Smooth muscle cell (in vitro differentiated cells): ENCODE measurements at regions not wholly inside any gene's neighbourhood (a gene's known extent, or its start where the extent isn't known, plus 50 kb on each side); places are given as distances from the start of the nearest gene placed in this dataset.
A peak's percentile ranks its signal among the peaks of the same experiment; 100 is the strongest.

Experiments
- DNase-seq: peaks from one replicate; lab custom pipeline; 2025; ENCODE audit not compliant: unreplicated experiment; lab: John Stamatoyannopoulos, UW
- H2AFZ ChIP-seq: fragments of 200-600 bp; sonication (generic); 2 replicates; pipeline ENCODE4 v1.6.0; 2016; ENCODE audit warnings: antibody characterized with exemption, low read depth, mild to moderate bottlenecking
- H3F3A ChIP-seq: fragments of 200-600 bp; sonication (generic); 2 replicates; pipeline ENCODE4 v1.6.0; 2017; ENCODE audit warnings: antibody characterized with exemption, low read depth
- H3K27ac ChIP-seq: fragments of 200-600 bp; sonication (generic); 2 replicates; pipeline ENCODE4 v1.5.1; 2016; ENCODE audit warnings: low read depth, mild to moderate bottlenecking
- H3K27me3 ChIP-seq: fragments of 200-600 bp; sonication (generic); 2 replicates; pipeline ENCODE4 v1.6.1; 2016; ENCODE audit warnings: low read depth, mild to moderate bottlenecking
- H3K36me3 ChIP-seq: fragments of 200-600 bp; sonication (generic); 2 replicates; pipeline ENCODE4 v1.5.1; 2016; ENCODE audit warnings: low read depth
- H3K4me1 ChIP-seq: fragments of 200-600 bp; sonication (generic); 2 replicates; pipeline ENCODE4 v1.5.1; 2016; ENCODE audit warnings: low read depth
- H3K4me2 ChIP-seq: fragments of 200-600 bp; sonication (generic); 2 replicates; pipeline ENCODE4 v1.6.0; 2016; ENCODE audit warnings: mild to moderate bottlenecking
- H3K4me3 ChIP-seq: fragments of 200-600 bp; sonication (generic); 2 replicates; pipeline ENCODE4 v1.5.1; 2016; ENCODE audit warnings: mild to moderate bottlenecking
- H3K79me2 ChIP-seq: fragments of 200-600 bp; sonication (generic); 2 replicates; pipeline ENCODE4 v1.6.0; 2016; ENCODE audit warnings: low read depth, mild to moderate bottlenecking
- H3K9ac ChIP-seq: fragments of 200-600 bp; sonication (generic); 2 replicates; pipeline ENCODE4 v1.6.0; 2016; ENCODE audit warnings: low read depth
- H3K9me3 ChIP-seq: fragments of 200-600 bp; sonication (generic); replicated peaks from 2 replicates; pipeline ENCODE4 v1.5.1; 2016; ENCODE audit warnings: low read depth
- H4K20me1 ChIP-seq: fragments of 200-600 bp; sonication (generic); 2 replicates; pipeline ENCODE4 v1.6.0; 2016; ENCODE audit warnings: low read depth
- WGBS: methylation state at CpG from one replicate; pipeline ENCODE4 v1.1.7; 2016; ENCODE audit warnings: low lambda C conversion rate; 5-methylcytosine and 5-hydroxymethylcytosine counted together
- TF ChIP-seq, protein P1 (sequence below): fragments of 200-600 bp; sonication (generic); IDR thresholded peaks from 2 replicates; pipeline ENCODE4 v1.5.1; 2017; ENCODE audit warnings: borderline replicate concordance, mild to moderate bottlenecking, antibody characterized with exemption; ENCODE audit not compliant: insufficient read depth, poor library complexity, severe bottlenecking

DNA sequence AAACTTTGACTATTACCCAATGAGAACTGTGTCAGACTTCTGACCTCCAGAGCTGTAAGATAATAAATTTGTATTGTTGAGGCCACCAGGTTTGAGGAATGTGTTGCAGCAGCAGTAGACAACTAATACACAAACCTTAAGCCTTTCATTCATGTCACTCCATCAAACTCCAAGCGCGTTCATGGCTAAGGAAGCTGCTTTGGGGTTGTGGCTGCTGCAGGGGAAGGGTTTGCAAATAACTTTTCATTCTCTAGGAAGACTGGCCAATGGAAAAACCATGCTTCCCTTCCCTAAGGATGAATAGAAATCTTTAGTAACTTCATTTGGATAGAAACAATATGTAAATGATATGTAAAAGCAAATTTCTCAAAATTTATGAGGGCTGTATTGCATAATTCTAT, 170.4 kb downstream of the RHOU start:
- no peak for DNase-seq
- peaks cover 25% of the 10 kb centered on the region for H3K4me1 ChIP-seq
- H3K9ac ChIP-seq, result no peak overlapping the region
- TF ChIP-seq, protein P1, sequence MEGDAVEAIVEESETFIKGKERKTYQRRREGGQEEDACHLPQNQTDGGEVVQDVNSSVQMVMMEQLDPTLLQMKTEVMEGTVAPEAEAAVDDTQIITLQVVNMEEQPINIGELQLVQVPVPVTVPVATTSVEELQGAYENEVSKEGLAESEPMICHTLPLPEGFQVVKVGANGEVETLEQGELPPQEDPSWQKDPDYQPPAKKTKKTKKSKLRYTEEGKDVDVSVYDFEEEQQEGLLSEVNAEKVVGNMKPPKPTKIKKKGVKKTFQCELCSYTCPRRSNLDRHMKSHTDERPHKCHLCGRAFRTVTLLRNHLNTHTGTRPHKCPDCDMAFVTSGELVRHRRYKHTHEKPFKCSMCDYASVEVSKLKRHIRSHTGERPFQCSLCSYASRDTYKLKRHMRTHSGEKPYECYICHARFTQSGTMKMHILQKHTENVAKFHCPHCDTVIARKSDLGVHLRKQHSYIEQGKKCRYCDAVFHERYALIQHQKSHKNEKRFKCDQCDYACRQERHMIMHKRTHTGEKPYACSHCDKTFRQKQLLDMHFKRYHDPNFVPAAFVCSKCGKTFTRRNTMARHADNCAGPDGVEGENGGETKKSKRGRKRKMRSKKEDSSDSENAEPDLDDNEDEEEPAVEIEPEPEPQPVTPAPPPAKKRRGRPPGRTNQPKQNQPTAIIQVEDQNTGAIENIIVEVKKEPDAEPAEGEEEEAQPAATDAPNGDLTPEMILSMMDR, result no peak
- no peaks in the 10 kb centered on the region for H3K9me3 ChIP-seq
- no peak overlapping the region for H3K4me2 ChIP-seq
- no peaks in the 10 kb centered on the region for H4K20me1 ChIP-seq
- WGBS, result 85% methylated on average over 2 of the region's 2 CpGs
- no peak overlapping the region for H3K27ac ChIP-seq
- no peak overlapping the region for H3K4me3 ChIP-seq
- H3K27me3 ChIP-seq, result no peaks in the 10 kb centered on the region
- no peaks in the 10 kb centered on the region for H3K36me3 ChIP-seq
- no peaks in the 10 kb centered on the region for H3K79me2 ChIP-seq
- H3F3A ChIP-seq, result peaks cover 25% of the 10 kb centered on the region
- H2AFZ ChIP-seq, result no peak overlapping the region

- no peak for DNase-seq
- no peak overlapping the region for H3K9ac ChIP-seq
Observed at GRCh38 chr1:228906223-228906860, 171.1 kb downstream of the RHOU start.

GRCh38 chr1:228911225-228912210, 176.2 kb downstream of the RHOU start:
- Histone ChIP-seq H3K4me1 (peaks cover 32% of the 10 kb centered on the region), H2AFZ (peak overlapping the region; percentile 47), H3K79me2 (no peaks in the 10 kb centered on the region), H3F3A (peaks cover 6% of the 10 kb centered on the region), H3K36me3 (no peaks in the 10 kb centered on the region), H3K9ac (no peak overlapping the region), H4K20me1 (no peaks in the 10 kb centered on the region), H3K27me3 (no peaks in the 10 kb centered on the region), H3K27ac (peak overlapping the region; percentile 19), H3K4me2 (no peak overlapping the region), H3K9me3 (no peaks in the 10 kb centered on the region), H3K4me3 (no peak overlapping the region)
- WGBS, result 74% methylated on average over 14 of the region's 14 CpGs
- DNase-seq, result no peak
- TF ChIP-seq, protein P1, result no peak

More at GRCh38 chr1:228906223-228906860, 171.1 kb downstream of the RHOU start:
- TF ChIP-seq, protein P1, result no peak
- Histone ChIP-seq H3K4me2 (no peak overlapping the region), H3F3A (peaks cover 19% of the 10 kb centered on the region), H3K4me1 (peaks cover 25% of the 10 kb centered on the region), H3K27ac (no peak overlapping the region), H4K20me1 (no peaks in the 10 kb centered on the region), H3K79me2 (no peaks in the 10 kb centered on the region), H3K27me3 (no peaks in the 10 kb centered on the region), H2AFZ (no peak overlapping the region), H3K36me3 (no peaks in the 10 kb centered on the region), H3K9me3 (no peaks in the 10 kb centered on the region), H3K4me3 (no peak overlapping the region)
- 83% methylated on average over 10 of the region's 10 CpGs for WGBS
